ENCODE measurements at regions not wholly inside any gene's neighbourhood (a gene's known extent, or its start where the extent isn't known, plus 50 kb on each side); places are given as distances from the start of the nearest gene placed in this dataset.

DNA sequence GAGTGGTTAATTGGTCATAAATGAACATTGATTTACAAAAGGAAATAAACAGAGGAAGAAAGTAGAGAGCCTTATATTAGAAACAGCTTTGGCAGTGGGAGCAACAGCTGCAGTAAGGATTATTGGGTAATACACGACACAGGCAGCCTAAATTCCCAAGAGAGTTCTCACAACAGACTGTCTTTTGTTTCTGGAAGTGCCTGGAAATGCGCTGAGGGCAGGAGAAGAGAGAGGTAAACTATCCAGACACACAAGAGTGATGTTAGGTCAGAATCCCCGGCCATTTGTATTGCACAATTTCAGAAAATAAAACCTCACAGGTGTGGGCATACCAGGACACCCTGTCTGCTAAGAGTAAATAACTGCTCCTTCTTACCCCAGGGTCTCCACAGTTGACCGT is 450.4 kb upstream of the CTNND2 start:
- DNase-seq (ENCODE audit: low spot score) = no peak

DNA sequence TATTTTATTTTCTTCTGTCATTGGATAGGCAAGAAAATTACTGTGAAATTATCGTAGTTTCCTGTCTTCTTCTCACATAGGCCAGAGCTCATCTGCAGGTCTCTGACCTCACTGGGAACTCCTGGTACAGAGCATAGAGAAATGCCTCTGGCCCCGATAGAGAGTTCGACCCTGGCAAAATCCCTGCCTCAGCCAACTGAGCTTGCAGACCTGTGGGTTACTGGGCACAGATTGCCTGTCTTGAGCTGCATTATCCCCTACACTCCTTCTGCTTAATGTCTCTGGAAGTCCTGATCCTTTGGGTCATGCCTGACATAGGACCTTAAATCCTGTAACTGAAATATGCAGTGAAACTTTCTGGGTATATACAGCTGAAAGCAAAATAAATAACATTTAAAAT is 439.3 kb upstream of the CTNND2 start:
- DNase-seq (ENCODE audit: low spot score) = no peak

DNA sequence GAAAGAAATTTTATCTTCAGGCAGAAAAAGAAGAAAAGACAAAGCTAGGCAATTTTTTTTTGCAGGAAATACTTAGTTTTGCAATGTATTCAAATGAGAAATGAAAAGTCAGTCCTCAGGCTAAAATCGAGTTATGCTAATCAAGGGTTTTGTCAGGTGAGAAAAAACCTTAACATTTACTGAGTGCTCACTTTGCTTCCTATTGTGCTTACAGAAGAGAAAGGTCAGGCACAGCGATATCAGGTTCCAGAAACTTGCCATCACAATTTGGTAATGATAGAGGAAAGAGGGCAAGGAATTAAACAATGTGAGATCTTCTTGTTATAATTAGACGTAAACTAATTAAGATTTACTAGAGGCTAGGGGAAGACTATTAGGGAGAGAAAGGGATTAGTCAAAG is 431.7 kb upstream of the CTNND2 start:
- no peak for DNase-seq (ENCODE audit: low spot score)

DNA sequence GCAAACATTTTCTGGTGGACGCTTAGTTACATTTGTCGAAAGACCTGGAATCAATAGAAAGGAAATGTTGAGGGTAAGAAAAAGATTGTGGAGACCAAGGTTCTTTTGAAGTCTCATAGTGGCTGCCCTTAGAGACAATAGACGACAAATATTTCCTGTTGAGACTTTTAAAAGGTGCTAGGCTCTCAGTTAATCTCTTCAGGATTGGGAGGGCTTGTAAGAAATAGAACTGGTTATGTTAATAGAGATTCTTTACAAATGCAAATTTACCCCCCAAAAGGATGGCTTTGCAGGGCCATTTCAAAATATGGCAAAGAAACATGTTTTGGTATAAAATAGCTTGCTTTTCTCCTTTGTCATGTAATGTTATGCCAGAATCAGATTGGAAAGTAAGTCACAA is 428.2 kb upstream of the CTNND2 start:
- DNase-seq (ENCODE audit: low spot score) = no peak

DNA sequence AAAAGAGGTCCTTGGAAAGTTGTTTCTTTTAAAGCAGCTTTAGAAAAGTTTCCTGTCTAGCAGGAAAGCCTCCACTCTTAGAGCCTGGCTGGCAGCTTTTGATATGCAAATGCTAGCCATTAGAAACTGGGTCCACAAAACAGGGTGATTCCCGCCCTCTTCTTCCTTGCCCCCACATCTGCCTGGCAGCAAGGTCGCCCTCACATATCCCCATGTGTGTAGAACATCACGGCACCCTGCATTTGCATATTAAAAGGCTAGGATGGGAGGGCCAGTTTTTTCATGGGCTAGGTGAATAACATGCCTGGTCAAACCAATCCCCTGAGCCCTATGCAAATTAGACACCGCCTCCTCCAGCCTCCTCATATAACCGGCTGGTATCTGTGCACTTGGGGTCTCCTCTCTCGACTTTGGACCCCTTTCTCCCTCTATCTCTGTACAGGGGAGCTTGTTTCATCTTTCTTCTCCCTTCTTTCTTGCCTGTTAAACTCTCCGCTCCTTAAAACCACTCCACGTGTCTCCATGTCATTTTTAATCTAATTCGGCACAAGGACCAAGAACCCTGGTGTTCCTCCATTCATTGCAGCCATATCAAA is 426.8 kb upstream of the CTNND2 start:
- no peak for DNase-seq (ENCODE audit: low spot score)

DNA sequence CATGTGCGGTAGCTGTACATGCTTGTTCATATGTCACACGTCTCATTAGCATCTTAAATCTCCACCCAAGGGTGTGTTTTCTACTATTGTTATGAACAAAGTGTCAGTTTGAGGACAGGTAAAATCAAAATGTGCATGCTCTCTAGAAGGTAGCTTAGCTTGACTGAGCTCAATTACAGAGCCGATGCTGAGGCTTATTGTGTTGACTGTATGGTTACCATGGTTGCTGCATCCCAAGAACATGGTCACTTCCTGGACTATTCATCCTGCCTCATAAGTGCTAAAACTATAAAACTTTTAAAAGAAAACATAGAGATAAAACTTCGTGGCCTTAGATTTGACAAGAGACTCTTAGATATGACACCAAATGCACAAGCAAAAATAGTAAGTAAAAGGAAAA is 426.1 kb upstream of the CTNND2 start:
- DNase-seq (ENCODE audit: low spot score) = no peak

DNA sequence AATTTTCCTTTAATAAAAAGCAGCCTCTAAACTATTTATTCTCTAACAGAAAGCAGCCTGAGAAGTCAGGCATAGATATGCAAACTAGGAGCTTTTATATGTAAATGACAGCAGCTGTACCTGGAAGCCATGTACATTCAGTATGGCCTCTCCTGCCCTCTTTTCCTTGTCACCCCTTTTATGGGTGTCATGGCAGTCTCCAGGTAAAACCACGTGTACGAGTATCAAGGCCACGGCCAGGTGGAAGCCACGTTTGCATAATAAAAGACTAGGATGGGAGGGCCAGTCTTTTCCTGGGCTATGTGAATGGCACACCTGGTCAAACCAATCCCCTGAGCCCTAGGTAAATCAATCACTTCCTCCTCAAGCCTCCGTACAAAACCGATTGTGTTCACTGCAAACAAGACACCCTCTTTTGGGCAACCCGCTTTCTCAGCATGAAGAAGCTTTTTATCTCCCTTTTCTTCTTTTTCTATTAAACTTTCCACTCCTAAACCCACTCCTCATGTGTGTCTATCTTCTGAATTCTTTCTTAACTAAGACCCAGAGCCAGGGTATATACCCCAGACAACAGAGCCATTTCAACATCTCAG is 419.5 kb upstream of the CTNND2 start:
- DNase-seq (ENCODE audit: low spot score) = no peak

DNA sequence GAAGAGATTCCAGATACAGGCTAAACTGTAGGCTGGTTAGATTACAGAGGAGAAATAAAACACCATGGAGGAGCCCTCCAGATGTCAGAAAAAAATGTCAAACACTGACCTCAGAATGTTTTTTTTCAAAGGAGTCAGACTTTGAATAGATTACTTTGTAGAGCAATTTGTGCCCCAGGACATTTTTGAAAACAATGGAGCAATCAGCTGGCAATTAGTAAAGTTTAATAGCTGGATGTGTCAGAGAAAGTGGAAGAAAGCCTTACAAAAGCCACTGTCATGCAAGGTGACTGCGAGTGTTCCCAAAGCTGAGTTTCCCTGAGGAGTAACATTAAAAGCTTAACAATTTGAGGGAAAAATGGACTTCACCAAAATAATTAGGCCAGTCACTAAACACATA is 417.8 kb upstream of the CTNND2 start:
- no peak for DNase-seq (ENCODE audit: low spot score)

DNA sequence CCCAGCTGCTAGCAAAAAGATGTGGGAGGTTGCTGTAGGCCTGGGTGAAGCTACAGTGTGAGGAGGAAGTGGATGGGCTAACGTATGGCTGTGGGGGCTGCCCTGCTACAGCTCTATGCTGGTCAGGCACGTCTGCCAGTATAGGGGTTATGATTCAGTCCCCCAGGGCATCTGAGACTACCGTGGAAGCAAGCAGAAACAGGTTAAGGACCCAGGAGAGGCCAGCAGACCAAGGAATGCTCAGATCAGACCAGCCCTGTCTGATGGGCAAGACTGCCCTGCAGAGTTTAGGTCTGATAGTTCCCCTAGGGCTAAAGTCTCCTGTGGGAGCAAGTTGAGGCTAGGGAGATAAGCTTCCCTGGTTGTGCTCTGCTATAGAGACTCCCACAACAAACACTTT is 416.1 kb upstream of the CTNND2 start:
- DNase-seq (ENCODE audit: low spot score) = no peak

DNA sequence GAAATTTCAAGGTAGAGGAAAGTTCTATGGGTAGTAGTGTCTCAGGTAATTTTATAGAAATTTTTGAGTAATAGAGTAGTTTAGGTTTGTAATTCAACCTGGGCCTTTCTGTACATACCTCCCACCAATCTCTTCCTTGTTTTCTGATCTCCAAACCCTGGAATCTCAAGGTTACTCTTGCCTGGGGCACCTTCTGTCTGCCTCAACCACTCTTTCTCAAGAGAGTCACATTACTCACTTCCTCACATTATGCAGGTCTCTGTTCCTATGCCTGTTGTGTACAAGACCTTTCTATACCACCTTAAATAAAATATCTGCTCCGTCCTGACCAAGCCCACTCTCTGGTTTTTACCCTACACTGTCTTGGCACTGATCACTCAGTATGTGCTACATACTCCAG is 412.6 kb upstream of the CTNND2 start:
- no peak for DNase-seq (ENCODE audit: low spot score)

DNA sequence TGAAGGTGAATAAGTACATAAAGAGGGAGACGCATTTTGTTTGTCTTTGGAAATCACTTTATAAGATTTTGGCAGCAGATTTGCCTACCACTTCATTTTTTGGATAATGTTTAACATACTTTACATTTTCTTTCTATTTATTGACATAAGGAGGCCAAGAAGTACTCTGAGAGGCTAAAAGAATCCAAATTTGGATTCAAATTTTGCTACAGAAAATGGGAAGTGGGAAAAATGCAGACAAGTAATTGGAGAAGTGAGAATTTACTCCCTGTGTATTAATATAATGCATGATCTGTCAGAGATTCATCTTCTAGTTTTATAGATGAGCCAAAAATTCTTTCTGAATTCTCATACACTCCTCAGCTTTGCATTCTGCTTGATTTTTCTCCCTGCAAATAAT is 411.2 kb upstream of the CTNND2 start:
- no peak for DNase-seq (ENCODE audit: low spot score)

DNA sequence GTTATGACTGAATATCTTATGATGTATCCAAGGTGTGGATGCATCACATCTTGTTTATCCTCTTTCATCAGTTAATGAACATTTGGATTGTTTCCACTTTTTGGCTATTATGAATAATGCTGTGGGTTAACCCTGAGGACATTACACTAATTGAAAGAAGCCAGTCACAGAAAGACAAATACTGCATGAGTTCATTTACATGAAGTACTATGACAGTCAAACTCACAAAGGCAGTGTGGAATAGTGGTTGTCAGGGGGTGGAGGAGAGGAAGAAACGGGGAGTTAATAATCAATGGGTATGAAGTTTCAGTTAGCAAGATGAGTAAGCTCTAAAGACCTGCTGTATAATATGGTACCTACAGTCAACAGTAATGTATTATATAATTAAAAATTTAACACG is 409.4 kb upstream of the CTNND2 start:
- no peak for DNase-seq (ENCODE audit: low spot score)

DNA sequence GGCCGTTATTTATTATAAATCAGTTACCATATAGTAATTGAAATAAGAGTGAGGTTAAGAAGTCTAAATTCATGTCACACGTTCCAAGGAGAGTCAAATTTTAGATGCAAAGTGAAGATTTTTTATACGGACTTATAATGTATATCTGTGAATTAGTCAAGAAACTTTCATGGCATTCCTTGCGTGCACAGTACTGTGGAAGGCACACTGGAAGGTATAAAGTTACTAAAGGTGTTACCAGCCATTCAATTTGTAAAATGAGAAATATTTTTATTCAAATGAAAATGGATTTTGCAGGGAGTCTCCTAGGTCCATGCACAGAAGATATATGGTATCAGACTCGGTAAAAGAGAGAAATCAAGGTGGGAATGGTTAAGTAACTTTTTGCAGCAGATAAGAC is 408.1 kb upstream of the CTNND2 start:
- DNase-seq (ENCODE audit: low spot score) = no peak

DNA sequence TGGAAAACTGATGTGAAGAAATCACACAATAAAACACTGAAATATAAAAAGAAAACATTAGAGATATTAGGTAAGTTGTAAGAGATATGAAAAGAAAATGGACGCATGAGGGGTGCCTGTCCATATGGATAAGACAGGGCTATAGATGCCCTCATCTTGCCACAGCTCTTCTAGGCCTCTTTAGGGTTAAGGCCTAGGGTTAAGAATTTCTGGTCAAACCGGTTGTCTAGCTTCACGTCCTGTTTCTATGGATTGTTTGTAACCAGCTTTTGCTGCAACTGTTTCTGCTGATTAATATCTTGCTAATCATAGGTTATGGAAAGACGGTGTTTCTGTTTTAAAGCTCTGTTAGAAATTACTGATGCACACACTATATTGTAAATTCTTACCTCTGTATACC is 389.9 kb upstream of the CTNND2 start:
- no peak for DNase-seq (ENCODE audit: low spot score)

DNA sequence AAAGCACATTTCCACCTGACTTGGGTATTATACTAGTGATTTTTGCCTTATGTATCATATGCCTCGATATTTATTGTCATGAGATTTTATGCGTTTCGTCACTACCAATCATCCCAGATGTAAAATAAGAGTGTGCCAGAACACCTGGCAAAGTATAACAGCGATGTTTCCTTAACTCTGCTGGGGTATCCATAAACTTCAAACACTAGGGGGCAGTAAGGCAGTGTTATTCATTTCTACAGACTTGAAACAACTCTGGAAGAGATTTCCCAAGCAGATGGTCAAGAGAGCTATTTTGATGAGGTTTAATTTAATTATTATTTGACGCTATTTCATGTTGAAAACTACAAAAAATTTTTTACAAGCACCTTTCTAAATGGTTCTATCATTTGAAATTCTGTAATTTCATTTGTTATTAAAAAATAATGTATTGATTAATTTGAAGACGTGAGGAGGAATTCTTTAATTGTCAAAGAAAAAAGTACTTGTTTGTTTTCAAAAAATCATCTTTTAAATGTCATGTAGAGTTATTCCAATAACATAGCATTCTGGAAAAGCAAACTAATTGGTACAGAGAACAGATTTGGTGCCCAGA is 388.5 kb upstream of the CTNND2 start:
- peak; percentile 23 for DNase-seq (ENCODE audit: low spot score)

DNA sequence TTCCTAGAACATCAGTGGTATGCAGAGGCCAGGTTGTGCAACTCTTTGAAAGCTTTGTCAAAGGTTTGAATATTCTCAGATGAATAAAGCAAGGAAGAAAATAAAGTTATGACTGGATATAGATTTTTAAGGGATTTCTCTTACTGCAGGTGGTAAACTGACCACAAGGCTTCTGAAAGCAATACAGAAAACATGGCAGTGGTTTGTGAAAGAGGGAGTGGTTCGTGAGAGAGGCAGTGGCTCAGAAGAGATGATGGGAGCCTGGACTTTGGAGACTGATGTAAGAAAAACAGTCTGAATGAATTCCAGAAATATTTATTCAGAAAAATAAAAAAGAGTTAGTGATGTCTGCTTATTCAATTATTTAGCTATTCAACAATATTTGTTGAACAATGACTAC is 380.4 kb upstream of the CTNND2 start:
- DNase-seq (ENCODE audit: low spot score) = no peak

DNA sequence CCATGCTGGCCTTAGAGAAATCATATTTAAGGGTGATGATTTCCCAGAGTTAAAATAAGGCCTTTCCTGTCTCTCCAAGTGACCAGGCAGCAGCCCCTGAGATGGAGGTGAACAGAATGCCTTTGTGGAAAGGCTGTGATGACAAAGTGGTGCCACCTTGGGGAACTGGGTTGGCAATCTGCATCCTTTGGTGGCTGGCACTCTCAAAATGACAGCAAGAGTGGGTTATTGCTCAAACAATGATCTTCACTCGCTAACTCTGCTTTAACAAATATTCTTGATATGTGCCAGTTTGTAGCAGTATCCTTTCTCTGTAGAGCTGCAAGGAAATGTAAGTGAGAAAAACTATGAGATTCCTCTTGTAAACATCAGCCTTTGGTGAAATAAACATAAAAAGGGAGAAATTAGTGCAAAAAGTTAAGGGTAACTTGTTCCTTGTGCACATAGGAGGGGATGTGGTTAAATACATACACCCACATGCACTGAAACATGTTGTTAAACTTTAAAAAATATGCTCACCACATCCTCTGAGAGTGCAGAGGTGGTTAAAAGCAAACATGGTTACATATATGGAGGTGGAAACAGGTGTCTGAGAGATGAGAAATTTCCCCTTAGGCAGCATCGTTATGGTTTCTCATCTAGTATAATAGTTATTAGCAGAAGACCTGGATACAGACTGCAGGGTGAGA is 373.4 kb upstream of the CTNND2 start:
- peak; percentile 4 for DNase-seq (ENCODE audit: low spot score)

DNA sequence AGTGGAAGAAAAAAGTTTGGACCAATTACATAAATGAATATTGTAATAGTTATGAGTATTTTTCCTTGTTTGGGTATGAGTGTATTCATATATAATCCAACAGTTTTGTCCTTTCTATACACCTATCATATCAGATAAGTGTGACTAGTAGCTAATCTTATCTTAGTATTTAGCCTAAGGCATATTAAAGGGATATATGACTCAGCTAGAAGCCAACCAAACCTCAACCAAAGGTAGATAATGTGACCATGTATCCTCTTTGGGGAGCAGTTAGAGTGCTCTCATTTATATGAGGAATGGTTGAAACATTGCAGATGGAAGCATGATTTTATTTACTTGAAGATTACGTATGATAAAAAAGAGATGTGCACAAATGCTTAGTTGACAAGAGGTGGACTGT is 370.0 kb upstream of the CTNND2 start:
- DNase-seq (ENCODE audit: low spot score) = no peak

DNA sequence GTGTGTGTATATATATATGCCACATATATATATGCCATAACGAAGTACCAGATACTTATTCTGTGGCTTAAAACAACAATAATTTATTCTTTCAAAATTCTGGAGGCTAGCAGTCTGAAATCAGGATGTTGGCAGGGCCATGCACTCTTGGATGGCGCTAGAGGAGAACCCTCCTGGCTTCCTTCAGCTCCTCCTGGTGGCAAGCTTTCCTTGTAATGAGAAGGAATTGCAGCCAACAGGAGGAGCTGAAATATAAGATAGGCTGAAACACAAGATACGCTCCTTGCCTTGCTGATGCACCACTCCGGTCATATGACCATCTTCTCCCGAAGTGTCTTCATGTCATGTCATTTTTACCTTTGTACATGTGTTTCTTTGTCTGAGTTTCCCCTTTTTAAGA is 368.1 kb upstream of the CTNND2 start:
- DNase-seq (ENCODE audit: low spot score) = no peak

DNA sequence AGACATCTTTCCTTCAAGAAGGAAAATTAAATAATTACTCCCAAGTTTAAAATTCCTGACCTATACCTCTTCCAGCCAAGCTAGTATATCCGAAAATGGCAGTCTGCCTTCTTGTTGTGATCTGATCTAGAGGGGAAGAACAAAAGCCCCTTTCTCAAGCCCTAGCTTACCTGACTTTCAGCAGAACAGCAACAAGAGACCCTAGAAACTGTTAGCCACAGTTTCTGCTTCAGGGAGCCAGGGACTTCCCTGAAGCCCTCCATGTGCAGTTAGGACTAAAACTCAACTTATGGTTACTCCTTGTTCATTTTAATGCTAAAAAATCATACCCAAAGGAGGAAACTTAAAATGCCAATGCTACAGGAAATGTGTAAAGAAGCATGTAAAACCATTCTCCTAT is 366.7 kb upstream of the CTNND2 start:
- DNase-seq (ENCODE audit: low spot score) = no peak

DNA sequence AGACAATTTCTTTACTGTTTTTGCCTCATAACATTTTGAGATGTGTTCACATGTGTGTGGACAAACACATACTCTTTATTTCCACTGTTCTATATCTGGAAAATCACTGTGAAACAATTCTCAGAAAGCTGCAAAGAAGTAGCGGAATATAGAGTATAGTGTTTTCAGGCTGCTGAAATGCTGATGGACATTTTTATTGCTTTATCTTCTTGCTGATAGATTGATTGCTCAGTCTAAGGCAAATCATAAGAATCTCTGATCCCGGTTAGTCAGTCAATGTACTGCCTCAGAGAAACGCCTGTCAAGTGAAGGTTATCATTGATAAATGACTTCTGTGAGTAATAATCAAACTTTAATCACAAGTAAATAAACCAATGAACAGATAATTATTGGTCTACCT is 364.9 kb upstream of the CTNND2 start:
- DNase-seq (ENCODE audit: low spot score) = no peak

DNA sequence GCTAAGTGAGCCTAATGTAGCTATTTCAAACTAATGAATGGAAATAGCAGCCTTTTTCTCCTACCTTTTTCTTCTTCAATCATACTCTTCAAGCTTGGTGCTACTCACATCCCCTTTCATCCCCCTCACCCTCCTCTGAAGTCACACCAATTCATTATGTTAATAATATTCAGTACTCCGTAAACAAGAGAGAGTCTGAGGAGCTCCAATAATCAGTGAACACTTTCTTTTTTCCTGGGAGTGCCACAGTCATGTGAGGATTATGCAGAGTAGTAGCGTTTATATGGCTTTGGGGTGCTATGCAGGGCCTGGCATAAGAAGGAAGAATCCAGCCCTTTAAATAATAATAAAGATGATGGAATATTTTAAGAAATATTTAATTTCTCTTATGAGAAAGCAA is 354.3 kb upstream of the CTNND2 start:
- DNase-seq (ENCODE audit: low spot score) = no peak

DNA sequence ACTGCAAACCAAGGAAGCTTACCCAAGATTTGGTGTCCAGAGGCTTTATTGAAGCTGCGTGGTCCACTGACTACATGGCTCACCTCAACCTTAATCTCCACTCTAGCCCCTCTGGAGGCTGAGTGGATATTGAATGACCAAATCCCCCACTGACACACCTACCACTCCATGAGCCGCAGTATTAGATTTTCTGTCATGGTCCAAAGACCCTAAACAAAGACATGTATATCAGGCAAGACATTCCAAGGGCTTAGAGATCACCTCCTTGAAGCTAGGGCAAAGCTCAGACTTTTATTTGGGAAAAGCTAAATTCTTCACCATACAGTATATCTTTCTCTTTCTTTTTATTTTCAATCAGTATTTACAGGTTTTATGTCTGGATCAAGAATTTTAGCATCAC is 346.2 kb upstream of the CTNND2 start:
- no peak for DNase-seq (ENCODE audit: low spot score)

DNA sequence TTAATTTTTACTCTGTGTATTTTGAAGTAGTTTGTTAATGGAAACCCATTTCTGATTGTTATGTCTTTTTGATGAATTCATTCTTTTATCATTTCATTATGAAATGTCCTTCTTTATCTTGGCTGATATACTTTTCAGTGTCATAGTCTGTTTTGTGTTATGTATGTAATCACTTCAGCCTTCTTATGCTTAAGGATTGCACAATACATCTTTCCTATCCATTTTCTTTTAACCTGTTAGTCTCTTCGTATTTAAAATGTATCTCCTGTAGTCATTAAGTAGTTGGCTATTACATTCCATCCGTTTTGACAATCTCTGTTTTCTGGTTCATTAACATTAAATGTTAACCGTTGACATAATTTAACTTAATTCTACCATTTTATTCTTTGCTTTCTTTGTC is 344.6 kb upstream of the CTNND2 start:
- DNase-seq (ENCODE audit: low spot score) = no peak
